Gastroesophageal sphincter (tissue), 3 donors: ENCODE measurements at regions not wholly inside any gene's neighbourhood (a gene's known extent, or its start where the extent isn't known, plus 50 kb on each side); places are given as distances from the start of the nearest gene placed in this dataset.

Experiments
- CTCF ChIP-seq, 4 experiments: fragments of 200-600 bp in 2 of 4; fragments of 450-650 bp in 2 of 4; sonication (generic) in 1 of 4; IDR thresholded peaks; one replicate each; pipeline ENCODE4 v1.5.1; 2017 to 2019; ENCODE audit warnings: antibody characterized with exemption in 4 of 4, mild to moderate bottlenecking in 2 of 4, moderate library complexity in 2 of 4
- POLR2A ChIP-seq, 2 donors: fragments of 450-650 bp; IDR thresholded peaks; one replicate each; pipeline ENCODE4 v1.6.1; 2017; ENCODE audit warnings: antibody characterized with exemption in 2 of 2, mild to moderate bottlenecking in 2 of 2, moderate library complexity in 1 of 2

- TF ChIP-seq POLR2A (IDR thresholded peaks at IDR 0.05) (no peak), CTCF (IDR thresholded peaks at IDR 0.05) (no peak)
These were observed 229.1 kb upstream of the OR4E1 start for GRCh38 chr14:21902561-21903181.
